Germinal center (tissue), 1 donor: ENCODE measurements at regions not wholly inside any gene's neighbourhood (a gene's known extent, or its start where the extent isn't known, plus 50 kb on each side); places are given as distances from the start of the nearest gene placed in this dataset.

Source experiments
- DNase-seq: peaks from one replicate; pipeline ENCODE4 v3.0.0; 2012; ENCODE audit warnings: mixed read lengths, low spot score

DNA sequence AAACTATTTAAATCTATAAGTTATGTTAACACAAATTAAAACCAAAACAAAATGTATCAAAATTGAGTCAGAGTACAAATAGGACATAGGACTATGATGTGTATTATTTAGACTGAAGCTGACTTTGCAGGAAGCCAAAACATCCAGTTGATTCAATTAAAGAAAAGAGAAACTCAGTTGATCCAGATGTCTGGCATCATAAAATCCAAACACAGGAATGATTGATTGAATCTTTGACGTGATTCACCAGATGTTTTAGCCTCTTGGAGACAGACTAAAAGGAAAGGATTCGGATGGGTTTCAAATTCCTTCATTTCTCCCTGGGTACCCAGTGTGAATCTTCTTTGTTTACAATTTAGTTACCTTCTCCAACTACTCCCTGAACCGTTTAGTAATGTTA, 272.9 kb downstream of the IRS1 start:
- no peak for DNase-seq

GRCh38 chr2:226524381-226524843, 275.2 kb downstream of the IRS1 start:
- DNase-seq = no peak

DNA sequence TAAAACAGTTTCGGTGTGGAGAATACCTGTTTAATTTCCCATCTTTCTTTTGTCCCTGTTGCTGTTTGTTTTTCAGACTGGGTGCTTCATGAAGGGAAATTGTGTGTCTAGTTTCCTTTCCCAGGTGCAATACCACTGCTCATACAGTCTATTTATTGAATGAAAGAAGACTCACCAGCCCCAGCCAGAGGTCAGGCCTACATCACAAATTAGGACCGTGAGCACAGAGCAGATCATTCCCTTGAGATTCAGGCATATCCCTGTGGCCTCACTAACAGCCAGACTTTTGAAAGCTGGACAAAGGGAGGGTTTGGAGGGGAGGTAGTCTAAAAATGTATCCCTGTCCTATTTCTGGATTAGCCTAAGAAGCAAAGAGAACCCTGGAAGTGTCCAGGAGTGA, 278.9 kb downstream of the IRS1 start:
- no peak for DNase-seq

DNA sequence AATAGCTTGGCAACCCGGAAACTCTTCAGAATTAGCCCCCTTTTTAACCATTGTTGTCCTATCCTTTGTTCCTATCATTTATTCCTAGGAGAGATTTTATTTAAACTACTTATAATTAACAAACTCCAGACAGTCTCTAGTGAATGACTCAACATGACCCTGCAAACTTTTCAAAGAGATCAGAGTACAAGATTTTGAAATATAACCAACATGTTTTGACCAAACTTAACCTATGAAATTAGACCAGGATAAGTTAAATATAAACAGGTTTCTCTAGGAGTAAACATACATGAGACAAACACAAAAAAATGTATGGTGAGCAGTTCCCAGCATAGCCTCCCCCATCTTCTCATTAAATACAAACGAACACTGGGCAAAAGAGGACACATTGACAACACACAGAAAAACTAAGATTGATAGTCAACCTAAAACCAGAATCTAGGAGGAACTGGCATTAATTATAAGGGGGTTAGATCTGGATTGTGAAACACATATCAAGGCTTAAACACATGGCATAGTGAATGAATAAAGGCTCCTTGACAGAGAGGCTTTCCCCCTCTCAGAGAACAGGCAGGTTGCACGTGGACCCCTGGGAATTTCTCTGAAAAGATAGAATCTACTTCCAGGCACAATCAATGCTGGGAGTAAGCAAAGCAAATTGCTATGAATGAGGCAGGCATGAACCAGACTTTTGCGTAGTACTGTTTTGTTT, 284.1 kb downstream of the IRS1 start:
- no peak for DNase-seq

DNA sequence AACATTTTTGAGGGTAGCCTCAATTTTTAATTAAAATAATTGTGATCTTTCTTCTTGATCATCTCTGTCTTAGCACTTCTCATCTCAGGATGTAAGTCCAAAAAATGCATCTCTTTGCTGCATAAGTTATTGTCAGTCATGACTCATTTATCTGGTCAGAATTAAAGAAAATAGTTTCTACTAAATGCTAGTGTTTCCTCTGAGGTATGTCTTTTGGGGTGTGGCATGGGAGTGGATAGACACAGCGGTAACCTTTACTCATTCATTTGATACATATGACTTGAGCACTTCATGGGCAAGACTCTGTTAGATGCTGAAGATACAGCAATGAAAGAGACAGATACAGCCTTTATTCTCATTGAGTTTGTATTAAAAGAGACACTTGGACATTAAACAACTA, 284.7 kb downstream of the IRS1 start:
- no peak for DNase-seq

GRCh38 chr2:226511311-226511710, 288.3 kb downstream of the IRS1 start:
- no peak for DNase-seq

GRCh38 chr2:226508683-226509082, 290.9 kb downstream of the IRS1 start:
- no peak for DNase-seq

DNA sequence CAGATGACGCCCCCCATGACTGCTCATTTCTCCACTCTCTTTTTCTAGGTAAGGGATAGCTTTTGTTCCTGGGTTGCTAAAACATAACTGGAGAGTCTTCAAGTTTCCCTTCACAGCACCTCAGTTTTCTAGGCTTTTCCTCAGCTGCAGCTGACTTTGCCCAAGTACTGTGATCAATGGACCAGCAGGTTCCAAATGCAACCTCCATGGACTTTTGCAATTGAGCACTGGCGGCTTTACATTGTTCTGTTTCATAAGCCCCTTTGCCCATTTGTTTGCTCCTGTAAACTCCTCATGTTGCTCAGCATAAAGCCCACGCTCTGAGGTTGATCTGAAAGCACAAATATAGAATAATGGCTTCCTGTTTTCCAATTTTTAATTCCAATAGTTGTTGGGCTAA, 291.6 kb downstream of the IRS1 start:
- DNase-seq = no peak

- no peak for DNase-seq
Observed at GRCh38 chr2:226497146-226497909, 302.3 kb downstream of the IRS1 start.

- no peak for DNase-seq
Observed at GRCh38 chr2:226496273-226496550, 303.4 kb downstream of the IRS1 start.

DNA sequence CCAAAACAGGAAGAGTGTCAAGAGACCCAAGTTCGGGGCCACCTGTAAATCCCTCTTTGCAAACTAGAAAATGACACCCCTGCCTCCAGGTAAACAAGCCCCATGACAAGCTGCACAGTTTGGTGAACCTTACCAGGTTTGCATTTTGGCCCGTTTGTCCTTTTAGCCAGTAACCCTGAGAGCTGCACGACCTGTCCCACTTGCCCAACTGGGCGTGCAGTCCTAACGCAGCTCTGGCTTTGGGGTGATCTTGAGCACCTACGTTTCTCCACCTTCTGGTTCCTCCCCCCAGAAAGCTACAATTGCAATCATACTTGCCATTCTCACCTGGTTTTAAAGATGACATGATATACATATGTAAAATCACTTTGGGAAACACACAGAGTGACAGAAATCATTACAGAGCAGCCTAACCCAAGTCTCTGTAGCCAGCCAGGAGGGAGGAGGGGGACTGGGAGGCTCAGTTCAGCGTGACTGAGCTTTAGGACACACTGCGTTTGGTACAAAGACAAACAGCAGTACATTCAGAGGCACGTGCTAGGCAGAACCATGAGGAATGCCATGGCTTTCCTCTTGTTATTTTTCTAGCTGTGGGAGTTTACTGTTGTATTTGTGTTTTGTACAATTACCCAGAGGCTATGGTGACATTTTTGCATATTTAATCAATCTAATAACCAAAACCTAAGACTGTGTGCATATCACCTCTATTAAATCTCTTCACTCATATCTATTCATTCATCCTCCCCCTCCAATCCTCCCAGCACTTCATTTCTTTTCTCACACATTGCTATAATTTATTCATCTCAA, 304.0 kb downstream of the IRS1 start:
- DNase-seq = no peak

- no peak for DNase-seq
Observed at GRCh38 chr2:226491112-226491511, 308.5 kb downstream of the IRS1 start.

GRCh38 chr2:226489775-226490541, 309.7 kb downstream of the IRS1 start:
- DNase-seq = no peak

- no peak for DNase-seq
Observed at GRCh38 chr2:226488034-226488433, 311.6 kb downstream of the IRS1 start.

DNA sequence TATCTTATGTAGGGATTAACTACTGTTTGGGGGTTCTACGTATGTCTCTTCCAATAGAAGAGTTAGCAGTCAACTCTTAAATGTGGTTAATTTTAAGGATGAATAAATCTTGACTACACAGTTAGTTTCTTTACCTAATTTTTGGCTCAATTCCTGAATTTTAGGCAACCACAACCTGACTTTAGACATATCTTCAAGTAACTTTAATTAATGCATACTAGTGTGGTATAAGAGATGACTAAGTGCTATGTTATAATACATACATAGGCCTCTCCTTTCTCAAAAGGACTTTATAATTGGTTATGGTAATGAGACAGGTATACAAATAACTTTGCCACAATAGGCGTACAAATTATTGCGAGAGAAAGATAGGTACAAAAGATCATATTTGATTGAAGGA, 312.0 kb downstream of the IRS1 start:
- DNase-seq = no peak

GRCh38 chr2:226483745-226484619, 315.6 kb downstream of the IRS1 start:
- DNase-seq = no peak

DNA sequence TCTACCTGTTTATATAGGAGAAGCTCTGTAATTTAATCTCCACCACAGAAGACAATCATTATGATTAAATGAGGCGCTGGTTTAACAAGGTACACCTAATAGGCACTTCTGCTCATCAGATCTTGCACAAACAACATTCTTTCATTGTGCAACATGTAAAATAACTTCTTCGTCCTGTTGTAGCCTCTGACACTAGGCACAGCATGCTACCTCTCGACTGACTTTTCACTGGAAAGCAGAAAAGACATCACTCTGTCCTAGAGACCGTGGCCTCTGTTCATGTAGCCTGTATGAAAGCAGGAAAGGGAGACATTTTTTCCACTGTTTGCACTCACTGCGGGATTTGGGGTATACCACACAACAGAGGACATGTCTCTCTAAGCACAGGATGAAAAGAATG, 316.5 kb downstream of the IRS1 start:
- DNase-seq = no peak

- DNase-seq = no peak
Observed at GRCh38 chr2:226478109-226478809, 321.4 kb downstream of the IRS1 start.

- no peak for DNase-seq
Observed at GRCh38 chr2:226477221-226478108, 322.2 kb downstream of the IRS1 start.

DNA sequence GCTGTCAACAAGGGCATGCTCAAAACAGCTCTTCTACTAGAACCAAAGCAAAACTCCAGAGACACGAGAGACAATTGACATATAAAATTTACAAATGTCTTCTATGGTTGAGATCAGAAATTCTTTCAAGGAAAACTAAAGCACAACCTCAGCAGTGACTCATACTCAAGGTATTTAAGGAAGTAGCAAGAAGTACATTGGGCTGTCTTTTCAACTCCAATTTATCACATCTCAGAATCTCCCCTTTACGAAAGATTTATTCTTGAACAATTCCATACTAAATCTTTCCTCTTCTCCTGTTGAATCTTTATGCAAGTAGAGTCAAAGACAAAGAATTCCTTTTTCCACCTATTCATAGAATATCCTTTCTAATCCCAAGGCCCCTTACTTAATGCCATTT, 324.0 kb downstream of the IRS1 start:
- no peak for DNase-seq
